SKM-1 treated with dmso at 0.1 percent for 144 hours (cell line): ENCODE measurements at regions not wholly inside any gene's neighbourhood (a gene's known extent, or its start where the extent isn't known, plus 50 kb on each side); places are given as distances from the start of the nearest gene placed in this dataset.
"Not testable (repeated sequence)": the region's sequence is repeated elsewhere in the genome, so short reads cannot be mapped to it uniquely, and the experiment has no call there.

Source experiments
- DNase-seq: peaks from one replicate; lab custom pipeline; 2025; ENCODE audit not compliant: unreplicated experiment; lab: John Stamatoyannopoulos, UW

- DNase-seq, result no peak
Observed at GRCh38 chr4:3636646-3637320, 104.6 kb upstream of the LRPAP1 start.

- not testable (repeated sequence) for DNase-seq
Observed at GRCh38 chr4:3636020-3636419, 103.8 kb upstream of the LRPAP1 start.

GRCh38 chr4:3634894-3635820 lies 102.9 kb upstream of the LRPAP1 start:
- DNase-seq, result no peak

- no peak for DNase-seq
Observed at GRCh38 chr4:3634281-3634857, 102.1 kb upstream of the LRPAP1 start.

- not testable (repeated sequence) for DNase-seq
Observed at GRCh38 chr4:3633277-3633676, 101.1 kb upstream of the LRPAP1 start.

- not testable (repeated sequence) for DNase-seq
Observed at GRCh38 chr4:3632794-3633193, 100.6 kb upstream of the LRPAP1 start.

GRCh38 chr4:3631544-3632266 lies 99.5 kb upstream of the LRPAP1 start:
- DNase-seq, result not testable (repeated sequence)

GRCh38 chr4:3630598-3631543 lies 98.6 kb upstream of the LRPAP1 start:
- DNase-seq, result no peak

- DNase-seq, result no peak
Observed at GRCh38 chr4:3630136-3630597, 97.9 kb upstream of the LRPAP1 start.

- no peak for DNase-seq
Observed at GRCh38 chr4:3629665-3630064, 97.4 kb upstream of the LRPAP1 start.

- not testable (repeated sequence) for DNase-seq
Observed at GRCh38 chr4:3629176-3629575, 97.0 kb upstream of the LRPAP1 start.

GRCh38 chr4:3628868-3629175 lies 96.6 kb upstream of the LRPAP1 start:
- no peak for DNase-seq

GRCh38 chr4:3627967-3628867 lies 96.0 kb upstream of the LRPAP1 start:
- not testable (repeated sequence) for DNase-seq

GRCh38 chr4:3627456-3627855 lies 95.2 kb upstream of the LRPAP1 start:
- not testable (repeated sequence) for DNase-seq

- not testable (repeated sequence) for DNase-seq
Observed at GRCh38 chr4:3626131-3626884, 94.1 kb upstream of the LRPAP1 start.

GRCh38 chr4:3625286-3625875 lies 93.2 kb upstream of the LRPAP1 start:
- not testable (repeated sequence) for DNase-seq

- DNase-seq, result not testable (repeated sequence)
Observed at GRCh38 chr4:3623809-3624329, 91.6 kb upstream of the LRPAP1 start.

GRCh38 chr4:3623106-3623505 lies 90.9 kb upstream of the LRPAP1 start:
- DNase-seq, result no peak
